MCF 10A (cell line): ENCODE measurements at regions not wholly inside any gene's neighbourhood (a gene's known extent, or its start where the extent isn't known, plus 50 kb on each side); places are given as distances from the start of the nearest gene placed in this dataset.

Source experiments
- BruUV-seq: library from RNA; stranded (reverse); fragments of 400-500 nt; replicated peaks from 2 replicates; lab custom pipeline; 2021; lab: Mats Ljungman, UMichigan
- CTCF ChIA-PET: fragments of 300-600 bp; sonication (Branson Sonifier 250); formaldehyde crosslinking; extraction: SDS; loops from one replicate; lab custom pipeline; 2021; ENCODE audit warnings: antibody characterized with exemption, inconsistent platforms; lab: Yijun Ruan, JAX
- POLR2A ChIA-PET: fragments of 300-600, 350-650 bp; sonication (Branson Sonifier 250); formaldehyde crosslinking; extraction: SDS; loops from one replicate; lab custom pipeline; 2020; ENCODE audit warnings: antibody characterized with exemption, inconsistent platforms; lab: Yijun Ruan, JAX
- DNase-seq: peaks from one replicate; pipeline ENCODE4 v3.0.0-alpha.2; 2018; ENCODE audit not compliant: unreplicated experiment
- H3K27ac Mint-ChIP-seq: one replicate; pipeline ENCODE4 v1.8.0; 2022; ENCODE audit warnings: mild to moderate bottlenecking, low read depth, mixed read lengths; ENCODE audit not compliant: unreplicated experiment
- H3K27me3 Mint-ChIP-seq: one replicate; pipeline ENCODE4 v1.8.0; 2022; ENCODE audit warnings: mixed read lengths; ENCODE audit not compliant: insufficient read depth, unreplicated experiment
- H3K36me3 Mint-ChIP-seq: one replicate; pipeline ENCODE4 v1.8.0; 2022; ENCODE audit warnings: mild to moderate bottlenecking, moderate library complexity, mixed read lengths; ENCODE audit not compliant: insufficient read depth, unreplicated experiment
- H3K4me1 Mint-ChIP-seq: one replicate; pipeline ENCODE4 v1.8.0; 2022; ENCODE audit warnings: mixed read lengths; ENCODE audit not compliant: insufficient read depth, unreplicated experiment
- H3K4me3 Mint-ChIP-seq: one replicate; pipeline ENCODE4 v1.8.0; 2022; ENCODE audit warnings: mild to moderate bottlenecking, moderate library complexity, mixed read lengths; ENCODE audit not compliant: unreplicated experiment
- H3K9me3 Mint-ChIP-seq: one replicate; pipeline ENCODE4 v1.8.0; 2022; ENCODE audit warnings: mixed read lengths; ENCODE audit not compliant: unreplicated experiment
- CTCF ChIP-seq: fragments of 200-600 bp; IDR thresholded peaks from one replicate; pipeline ENCODE4 v1.8.0; 2022; ENCODE audit warnings: antibody characterized with exemption, mild to moderate bottlenecking; ENCODE audit not compliant: unreplicated experiment
- intact Hi-C: fragments of 100-400 bp; cut with micrococcal nuclease; formaldehyde crosslinking; loops from 2 replicates; pipeline ENCODE4 v1.14.1; 2022

GRCh38 chr5:74544811-74545210, 95.7 kb downstream of the ENC1 start:
- H3K36me3 Mint-ChIP-seq, result no peaks in the 10 kb centered on the region
- no peak for TF ChIP-seq CTCF
- intact Hi-C loops, result no loop called here
- H3K4me1 Mint-ChIP-seq, result peaks cover 16% of the 10 kb centered on the region
- no peaks in the 10 kb centered on the region for H3K27me3 Mint-ChIP-seq
- no peak overlapping the region for H3K27ac Mint-ChIP-seq
- no peak for DNase-seq
- CTCF ChIA-PET, result interaction anchor here (0.7 kb wide), 1 partner anchor 9 kb away, joined by 4 read pairs; no protein-coding TSS in a partner anchor
- no peak overlapping the region for H3K4me3 Mint-ChIP-seq
- POLR2A ChIA-PET, result no interaction called here
- BruUV-seq, result no TSS peak
- H3K9me3 Mint-ChIP-seq, result no peaks in the 10 kb centered on the region

- DNase-seq, result peak; percentile 91
- H3K9me3 Mint-ChIP-seq, result no peaks in the 10 kb centered on the region
- intact Hi-C loops, result loop anchor here (1.0 kb wide), 2 partner anchors 97 to 508 kb away; partner anchors contain the start of gene ENC1
- no TSS peak for BruUV-seq
- no peaks in the 10 kb centered on the region for H3K36me3 Mint-ChIP-seq
- H3K4me3 Mint-ChIP-seq, result peak overlapping the region; percentile 58
- peak overlapping the region; percentile 84 for H3K27ac Mint-ChIP-seq
- CTCF ChIA-PET, result interaction anchor here (0.6 to 1.3 kb wide), 4 partner anchors 24 to 123 kb away, joined by 3 to 4 read pairs (median 3); no protein-coding TSS in a partner anchor
- POLR2A ChIA-PET, result interaction anchor here (0.5 to 2.2 kb wide), 11 partner anchors 9 to 643 kb away, joined by 3 to 16 read pairs (median 3); partner anchors contain the start of gene ENC1
- no peaks in the 10 kb centered on the region for H3K27me3 Mint-ChIP-seq
- peaks cover 17% of the 10 kb centered on the region for H3K4me1 Mint-ChIP-seq
- TF ChIP-seq CTCF, result no peak
These were observed 97.1 kb downstream of the ENC1 start for GRCh38 chr5:74543162-74543995.

- peak; percentile 62 for DNase-seq
- no peak for TF ChIP-seq CTCF
- POLR2A ChIA-PET, result interaction anchor here (1.0 to 2.2 kb wide), 6 partner anchors 8 to 145 kb away, joined by 3 to 16 read pairs (median 6); partner anchors contain the start of gene ENC1
- CTCF ChIA-PET, result interaction anchor here (1.3 kb wide), 1 partner anchor 99 kb away, joined by 4 read pairs; no protein-coding TSS in a partner anchor
- peak overlapping the region; percentile 84 for H3K27ac Mint-ChIP-seq
- no peaks in the 10 kb centered on the region for H3K27me3 Mint-ChIP-seq
- no peaks in the 10 kb centered on the region for H3K36me3 Mint-ChIP-seq
- H3K4me3 Mint-ChIP-seq, result no peak overlapping the region
- H3K4me1 Mint-ChIP-seq, result peaks cover 21% of the 10 kb centered on the region
- H3K9me3 Mint-ChIP-seq, result no peaks in the 10 kb centered on the region
- no TSS peak for BruUV-seq
- intact Hi-C loops, result no loop called here
These were observed 98.0 kb downstream of the ENC1 start for GRCh38 chr5:74542482-74542881.

- H3K27me3 Mint-ChIP-seq, result no peaks in the 10 kb centered on the region
- POLR2A ChIA-PET, result interaction anchor here (0.6 to 0.8 kb wide), 3 partner anchors 8 to 335 kb away, joined by 3 to 5 read pairs (median 4); no protein-coding TSS in a partner anchor
- BruUV-seq, result no TSS peak
- H3K27ac Mint-ChIP-seq, result no peak overlapping the region
- DNase-seq, result peak; percentile 39
- H3K4me1 Mint-ChIP-seq, result peaks cover 21% of the 10 kb centered on the region
- no peaks in the 10 kb centered on the region for H3K36me3 Mint-ChIP-seq
- TF ChIP-seq CTCF, result no peak
- no peaks in the 10 kb centered on the region for H3K9me3 Mint-ChIP-seq
- CTCF ChIA-PET, result interaction anchor here (0.6 kb wide), 1 partner anchor 413 kb away, joined by 3 read pairs; no protein-coding TSS in a partner anchor
- no peak overlapping the region for H3K4me3 Mint-ChIP-seq
- intact Hi-C loops, result no loop called here
These were observed 99.1 kb downstream of the ENC1 start for GRCh38 chr5:74541381-74541781.
